Right renal pelvis (tissue), 4 donors: ENCODE measurements at regions not wholly inside any gene's neighbourhood (a gene's known extent, or its start where the extent isn't known, plus 50 kb on each side); places are given as distances from the start of the nearest gene placed in this dataset.

ENCODE experiments used
- DNase-seq, 4 donors: peaks; one replicate each; pipeline ENCODE4 v3.0.0-alpha.2; 2013; ENCODE audit warnings: low read depth in 4 of 4, low spot score in 3 of 4, missing footprints in 1 of 4

DNA sequence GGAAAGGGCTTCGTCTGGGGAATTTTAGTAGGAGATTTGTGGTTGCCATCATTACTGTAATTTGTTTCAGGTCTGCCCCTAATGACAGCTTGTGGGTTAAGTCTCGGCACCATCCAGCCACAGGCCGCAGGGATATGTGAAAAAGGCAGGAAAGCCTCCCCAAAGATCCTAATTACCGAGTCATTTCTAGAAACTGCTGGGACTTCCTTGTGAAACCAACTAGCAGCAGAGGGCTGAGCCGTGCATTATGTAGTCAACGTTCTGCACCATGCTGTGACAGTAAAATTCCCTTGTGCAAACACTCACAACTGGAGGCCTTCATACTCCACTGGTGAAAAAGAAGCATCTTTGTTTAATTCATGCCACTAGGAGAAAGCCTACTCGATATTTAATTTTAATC lies 230.3 kb downstream of the MPDZ start:
- DNase-seq = no peak

DNA sequence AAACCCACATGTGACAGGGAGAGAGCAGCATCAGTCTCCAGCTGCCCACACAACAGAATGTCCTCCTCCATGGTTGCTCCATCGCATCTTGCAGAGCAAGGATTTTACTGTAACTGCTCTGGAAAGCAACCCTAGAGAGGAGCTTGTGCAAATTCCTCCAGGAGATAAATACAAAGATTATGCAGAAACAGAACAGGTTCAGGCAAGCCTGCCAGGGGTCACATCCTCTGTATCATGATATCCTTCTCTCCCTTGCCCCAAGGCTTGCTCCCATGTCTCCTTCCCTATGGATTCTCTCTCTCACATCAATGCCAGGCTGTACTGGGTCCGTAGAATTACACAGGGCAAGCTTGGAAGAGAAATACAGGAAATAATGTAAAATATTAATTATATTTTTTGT lies 226.0 kb downstream of the MPDZ start:
- DNase-seq = no peak

DNA sequence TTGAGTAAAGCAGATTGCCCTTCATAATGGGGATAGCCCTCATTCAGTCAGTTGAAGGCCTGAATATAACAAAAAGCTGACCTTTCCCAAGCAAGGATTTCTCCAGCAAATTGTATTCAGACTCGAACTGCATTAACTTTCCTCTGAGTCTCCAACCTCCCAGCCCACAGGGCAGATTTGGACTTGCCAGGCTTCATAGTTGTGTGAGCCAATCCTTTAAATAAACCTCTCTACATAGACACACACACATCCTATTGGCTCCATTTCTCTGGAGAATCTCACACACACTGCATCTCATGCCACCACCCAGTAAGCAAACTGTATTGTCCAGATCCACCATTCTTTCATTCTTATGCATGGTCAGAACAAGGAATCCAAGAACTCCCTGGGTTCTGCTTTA lies 225.1 kb downstream of the MPDZ start:
- no peak for DNase-seq
